HuH-7 (cell line): ENCODE measurements at regions not wholly inside any gene's neighbourhood (a gene's known extent, or its start where the extent isn't known, plus 50 kb on each side); places are given as distances from the start of the nearest gene placed in this dataset.
"Not testable (repeated sequence)": the region's sequence is repeated elsewhere in the genome, so short reads cannot be mapped to it uniquely, and the experiment has no call there.

Experiments
- DNase-seq: peaks from one replicate; pipeline ENCODE4 v3.0.0; 2011; ENCODE audit warnings: low spot score

GRCh38 chr7:67620216-67620933 lies 623.7 kb downstream of the TYW1 start:
- DNase-seq, result no peak

GRCh38 chr7:67621704-67622103 lies 625.1 kb downstream of the TYW1 start:
- no peak for DNase-seq

- peak; percentile 91 for DNase-seq
Measured at GRCh38 chr7:67625257-67625737, 628.7 kb downstream of the TYW1 start.

- DNase-seq, result no peak
Measured at GRCh38 chr7:67631476-67631875, 634.8 kb downstream of the TYW1 start.

GRCh38 chr7:67635271-67635670 lies 638.6 kb downstream of the TYW1 start:
- no peak for DNase-seq

- DNase-seq, result no peak
Measured at GRCh38 chr7:67636348-67637022, 639.9 kb downstream of the TYW1 start.

GRCh38 chr7:67637023-67637358 lies 640.4 kb downstream of the TYW1 start:
- DNase-seq, result peak; percentile 12

- not testable (repeated sequence) for DNase-seq
Measured at GRCh38 chr7:67642542-67642941, 645.9 kb downstream of the TYW1 start.

- no peak for DNase-seq
Measured at GRCh38 chr7:67644151-67644550, 647.5 kb downstream of the TYW1 start.

- DNase-seq, result no peak
Measured at GRCh38 chr7:67652937-67653336, 656.3 kb downstream of the TYW1 start.

GRCh38 chr7:67653856-67654454 lies 657.3 kb downstream of the TYW1 start:
- DNase-seq, result no peak

GRCh38 chr7:67654642-67655041 lies 658.0 kb downstream of the TYW1 start:
- no peak for DNase-seq

GRCh38 chr7:67655168-67655567 lies 658.5 kb downstream of the TYW1 start:
- no peak for DNase-seq

GRCh38 chr7:67659091-67659490 lies 662.5 kb downstream of the TYW1 start:
- DNase-seq, result no peak

- no peak for DNase-seq
Measured at GRCh38 chr7:67662804-67663203, 666.2 kb downstream of the TYW1 start.

- DNase-seq, result no peak
Measured at GRCh38 chr7:67663644-67664043, 667.0 kb downstream of the TYW1 start.

GRCh38 chr7:67666359-67666758 lies 669.7 kb downstream of the TYW1 start:
- DNase-seq, result not testable (repeated sequence)

- no peak for DNase-seq
Measured at GRCh38 chr7:67671006-67671548, 674.4 kb downstream of the TYW1 start.

- no peak for DNase-seq
Measured at GRCh38 chr7:67673861-67674260, 677.2 kb downstream of the TYW1 start.

GRCh38 chr7:67674862-67675261 lies 678.2 kb downstream of the TYW1 start:
- not testable (repeated sequence) for DNase-seq

- no peak for DNase-seq
Measured at GRCh38 chr7:67675971-67676370, 679.3 kb downstream of the TYW1 start.

- no peak for DNase-seq
Measured at GRCh38 chr7:67678419-67678818, 681.8 kb downstream of the TYW1 start.

GRCh38 chr7:67683628-67684027 lies 687.0 kb downstream of the TYW1 start:
- DNase-seq, result no peak
